Stimulated activated CD8-positive, alpha-beta memory T cell treated with anti-CD3 and anti-CD28 coated beads, Interleukin-4, amount 100 ng/mL, for 4 hours (primary cell): ENCODE measurements at regions not wholly inside any gene's neighbourhood (a gene's known extent, or its start where the extent isn't known, plus 50 kb on each side); places are given as distances from the start of the nearest gene placed in this dataset.
"Not testable (repeated sequence)": the region's sequence is repeated elsewhere in the genome, so short reads cannot be mapped to it uniquely, and the experiment has no call there.

Experiments
- DNase-seq, 2 donors: peaks; one replicate each; pipeline ENCODE4 v3.0.0-alpha.2; 2020; ENCODE audit warnings: low read depth in 2 of 2, low spot score in 1 of 2

GRCh38 chr6:102984357-102984756 lies 1590.8 kb downstream of the GRIK2 start:
- no peak for DNase-seq

- DNase-seq: no peak
Observed at GRCh38 chr6:102981490-102982015, 1588.0 kb downstream of the GRIK2 start.

GRCh38 chr6:102980951-102981350 lies 1587.4 kb downstream of the GRIK2 start:
- DNase-seq: no peak

- no peak for DNase-seq
Observed at GRCh38 chr6:102961902-102962301, 1568.4 kb downstream of the GRIK2 start.

GRCh38 chr6:102950967-102951366 lies 1557.5 kb downstream of the GRIK2 start:
- DNase-seq: no peak

GRCh38 chr6:102944475-102944874 lies 1551.0 kb downstream of the GRIK2 start:
- DNase-seq: no peak

- DNase-seq: no peak
Observed at GRCh38 chr6:102942206-102942605, 1548.7 kb downstream of the GRIK2 start.

- no peak for DNase-seq
Observed at GRCh38 chr6:102936959-102937358, 1543.5 kb downstream of the GRIK2 start.

GRCh38 chr6:102928109-102928508 lies 1534.6 kb downstream of the GRIK2 start:
- DNase-seq: no peak

- no peak for DNase-seq
Observed at GRCh38 chr6:102918161-102918560, 1524.7 kb downstream of the GRIK2 start.

- DNase-seq: no peak
Observed at GRCh38 chr6:102911571-102911970, 1518.1 kb downstream of the GRIK2 start.

GRCh38 chr6:102910701-102911139 lies 1517.2 kb downstream of the GRIK2 start:
- not testable (repeated sequence) for DNase-seq

GRCh38 chr6:102907181-102907580 lies 1513.7 kb downstream of the GRIK2 start:
- DNase-seq: no peak

GRCh38 chr6:102902471-102902870 lies 1509.0 kb downstream of the GRIK2 start:
- DNase-seq: no peak

- DNase-seq: no peak
Observed at GRCh38 chr6:102895683-102896082, 1502.2 kb downstream of the GRIK2 start.

- DNase-seq: no peak
Observed at GRCh38 chr6:102885165-102885564, 1491.7 kb downstream of the GRIK2 start.

GRCh38 chr6:102853249-102853955 lies 1459.9 kb downstream of the GRIK2 start:
- DNase-seq: no peak

- no peak for DNase-seq
Observed at GRCh38 chr6:102848796-102849195, 1455.3 kb downstream of the GRIK2 start.

GRCh38 chr6:102848210-102848609 lies 1454.7 kb downstream of the GRIK2 start:
- no peak for DNase-seq

GRCh38 chr6:102841060-102841459 lies 1447.6 kb downstream of the GRIK2 start:
- DNase-seq: no peak

- no peak for DNase-seq
Observed at GRCh38 chr6:102832021-102832420, 1438.5 kb downstream of the GRIK2 start.

- DNase-seq: no peak
Observed at GRCh38 chr6:102820098-102820497, 1426.6 kb downstream of the GRIK2 start.

GRCh38 chr6:102815207-102815606 lies 1421.7 kb downstream of the GRIK2 start:
- DNase-seq: no peak
